ENCODE measurements at regions not wholly inside any gene's neighbourhood (a gene's known extent, or its start where the extent isn't known, plus 50 kb on each side); places are given as distances from the start of the nearest gene placed in this dataset.

- POLR2A ChIA-PET, result interaction anchor here (0.7 kb wide), 1 partner anchor 18 kb away, joined by 3 read pairs; no protein-coding TSS in a partner anchor
- no peaks in the 10 kb centered on the region for H3K27me3 ChIP-seq (replicated peaks in 1 of 2; ENCODE audit: control insufficient read depth in 2 of 2, insufficient read depth in 2 of 2, low read length in 1 of 2)
- H3K4me3 ChIP-seq, result no peak overlapping the region
These were observed 205.5 kb downstream of the NDFIP2 start for GRCh38 chr13:79686441-79686840.

More at GRCh38 chr13:79686441-79686840, 205.5 kb downstream of the NDFIP2 start:
- Histone ChIP-seq H3K4me2 (ENCODE audit: control insufficient read depth, insufficient read depth) (no peak overlapping the region), H4K20me1 (ENCODE audit: control insufficient read depth, insufficient read depth) (no peaks in the 10 kb centered on the region), H3K4me1 (ENCODE audit: control insufficient read depth, insufficient read depth, low read length) (no peaks in the 10 kb centered on the region), H3K79me2 (ENCODE audit: control insufficient read depth, insufficient read depth, low read length) (no peaks in the 10 kb centered on the region), H3K9me3 (replicated peaks; ENCODE audit: control insufficient read depth, insufficient read depth, low read length) (no peaks in the 10 kb centered on the region), H3K36me3 (ENCODE audit: control insufficient read depth in 2 of 2, insufficient read depth in 2 of 2, low read length in 1 of 2) (no peaks in the 10 kb centered on the region), H3K9ac (ENCODE audit: control insufficient read depth, insufficient read depth, low read length) (no peak overlapping the region), H2AFZ (ENCODE audit: control insufficient read depth, low read depth, low read length) (no peak overlapping the region), H3K27ac (ENCODE audit: control insufficient read depth, insufficient read depth) (no peak overlapping the region)
- in situ Hi-C loops (cut with MboI), result no loop called here
- ChIA-PET CTCF (no interaction called here), SMC1A (ENCODE audit: uncharacterized antibody, unreplicated experiment) (no interaction called here), RAD21 (ENCODE audit: unreplicated experiment) (no interaction called here)
- intact Hi-C loops (cut with micrococcal nuclease; ENCODE audit: unreplicated experiment), result no loop called here
- FAIRE-seq, result no peak
- no TSS peak for BruUV-seq (replicated peaks)
- ATAC-seq, result no peak
- DNase-seq (ENCODE audit: low read depth, low spot score), result no peak
- no peak for TF ChIP-seq PAX8 (IDR thresholded peaks at IDR 0.05)
- TF ChIP-seq BCL11A (IDR thresholded peaks at IDR 0.05; ENCODE audit: low read depth, low read length), result no peak
- TF ChIP-seq CHD2 (IDR thresholded peaks at IDR 0.05; ENCODE audit: borderline replicate concordance, low read depth, low read length), result no peak
- no peak for TF ChIP-seq JUNB (IDR thresholded peaks at IDR 0.05)
- TF ChIP-seq ZNF207 (IDR thresholded peaks at IDR 0.05; ENCODE audit: borderline replicate concordance), result no peak
- no peak for TF ChIP-seq SUZ12 (IDR thresholded peaks at IDR 0.05; ENCODE audit: unreplicated experiment)
- TF ChIP-seq SMAD1 (IDR thresholded peaks at IDR 0.05; ENCODE audit: low read depth, partially characterized antibody), result no peak
- no peak for TF ChIP-seq BACH1 (IDR thresholded peaks at IDR 0.05; ENCODE audit: borderline replicate concordance)
- TF ChIP-seq, protein P1, sequence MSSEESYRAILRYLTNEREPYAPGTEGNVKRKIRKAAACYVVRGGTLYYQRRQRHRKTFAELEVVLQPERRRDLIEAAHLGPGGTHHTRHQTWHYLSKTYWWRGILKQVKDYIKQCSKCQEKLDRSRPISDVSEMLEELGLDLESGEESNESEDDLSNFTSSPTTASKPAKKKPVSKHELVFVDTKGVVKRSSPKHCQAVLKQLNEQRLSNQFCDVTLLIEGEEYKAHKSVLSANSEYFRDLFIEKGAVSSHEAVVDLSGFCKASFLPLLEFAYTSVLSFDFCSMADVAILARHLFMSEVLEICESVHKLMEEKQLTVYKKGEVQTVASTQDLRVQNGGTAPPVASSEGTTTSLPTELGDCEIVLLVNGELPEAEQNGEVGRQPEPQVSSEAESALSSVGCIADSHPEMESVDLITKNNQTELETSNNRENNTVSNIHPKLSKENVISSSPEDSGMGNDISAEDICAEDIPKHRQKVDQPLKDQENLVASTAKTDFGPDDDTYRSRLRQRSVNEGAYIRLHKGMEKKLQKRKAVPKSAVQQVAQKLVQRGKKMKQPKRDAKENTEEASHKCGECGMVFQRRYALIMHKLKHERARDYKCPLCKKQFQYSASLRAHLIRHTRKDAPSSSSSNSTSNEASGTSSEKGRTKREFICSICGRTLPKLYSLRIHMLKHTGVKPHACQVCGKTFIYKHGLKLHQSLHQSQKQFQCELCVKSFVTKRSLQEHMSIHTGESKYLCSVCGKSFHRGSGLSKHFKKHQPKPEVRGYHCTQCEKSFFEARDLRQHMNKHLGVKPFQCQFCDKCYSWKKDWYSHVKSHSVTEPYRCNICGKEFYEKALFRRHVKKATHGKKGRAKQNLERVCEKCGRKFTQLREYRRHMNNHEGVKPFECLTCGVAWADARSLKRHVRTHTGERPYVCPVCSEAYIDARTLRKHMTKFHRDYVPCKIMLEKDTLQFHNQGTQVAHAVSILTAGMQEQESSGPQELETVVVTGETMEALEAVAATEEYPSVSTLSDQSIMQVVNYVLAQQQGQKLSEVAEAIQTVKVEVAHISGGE (CRISPR knock-in tag; IDR thresholded peaks at IDR 0.05), result no peak
- TF ChIP-seq ATF7 (IDR thresholded peaks at IDR 0.05; ENCODE audit: low read depth), result no peak
- TF ChIP-seq ZNF217 (IDR thresholded peaks at IDR 0.05), result no peak
- TF ChIP-seq, protein P2, sequence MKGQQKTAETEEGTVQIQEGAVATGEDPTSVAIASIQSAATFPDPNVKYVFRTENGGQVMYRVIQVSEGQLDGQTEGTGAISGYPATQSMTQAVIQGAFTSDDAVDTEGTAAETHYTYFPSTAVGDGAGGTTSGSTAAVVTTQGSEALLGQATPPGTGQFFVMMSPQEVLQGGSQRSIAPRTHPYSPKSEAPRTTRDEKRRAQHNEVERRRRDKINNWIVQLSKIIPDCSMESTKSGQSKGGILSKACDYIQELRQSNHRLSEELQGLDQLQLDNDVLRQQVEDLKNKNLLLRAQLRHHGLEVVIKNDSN (IDR thresholded peaks at IDR 0.05; ENCODE audit: borderline replicate concordance, extremely low read length, insufficient read depth, low read depth, low read length), result no peak
- TF ChIP-seq NR2C1 (IDR thresholded peaks at IDR 0.05), result no peak
- TF ChIP-seq SKIL (IDR thresholded peaks at IDR 0.05; ENCODE audit: low read depth, poor library complexity, severe bottlenecking), result no peak
- WGBS (ENCODE audit: insufficient coverage, insufficient replicate concordance, low lambda C conversion rate, missing lambda C conversion rate), result 59% methylated on average over 6 of the region's 6 CpGs

Measured in GM12878 (cell line).